ENCODE measurements at regions not wholly inside any gene's neighbourhood (a gene's known extent, or its start where the extent isn't known, plus 50 kb on each side); places are given as distances from the start of the nearest gene placed in this dataset.

GRCh38 chr13:62185631-62186255 is 770.1 kb upstream of the PCDH20 start:
- H3K4me3 ChIP-seq: no peak overlapping the region
- H3K27me3 ChIP-seq: no peaks in the 10 kb centered on the region
- no peak for DNase-seq
- H3K9me3 ChIP-seq: no peaks in the 10 kb centered on the region
- H3K36me3 ChIP-seq: no peaks in the 10 kb centered on the region
- 14 to 30% methylated on average over 1 of the region's 1 CpG for WGBS, 2 donors
- intact Hi-C loops (cut with DNase I): no loop called here
- H3K4me1 ChIP-seq: no peaks in the 10 kb centered on the region
- no peak for TF ChIP-seq POLR2A (IDR thresholded peaks at IDR 0.05)
- TF ChIP-seq, protein P1, sequence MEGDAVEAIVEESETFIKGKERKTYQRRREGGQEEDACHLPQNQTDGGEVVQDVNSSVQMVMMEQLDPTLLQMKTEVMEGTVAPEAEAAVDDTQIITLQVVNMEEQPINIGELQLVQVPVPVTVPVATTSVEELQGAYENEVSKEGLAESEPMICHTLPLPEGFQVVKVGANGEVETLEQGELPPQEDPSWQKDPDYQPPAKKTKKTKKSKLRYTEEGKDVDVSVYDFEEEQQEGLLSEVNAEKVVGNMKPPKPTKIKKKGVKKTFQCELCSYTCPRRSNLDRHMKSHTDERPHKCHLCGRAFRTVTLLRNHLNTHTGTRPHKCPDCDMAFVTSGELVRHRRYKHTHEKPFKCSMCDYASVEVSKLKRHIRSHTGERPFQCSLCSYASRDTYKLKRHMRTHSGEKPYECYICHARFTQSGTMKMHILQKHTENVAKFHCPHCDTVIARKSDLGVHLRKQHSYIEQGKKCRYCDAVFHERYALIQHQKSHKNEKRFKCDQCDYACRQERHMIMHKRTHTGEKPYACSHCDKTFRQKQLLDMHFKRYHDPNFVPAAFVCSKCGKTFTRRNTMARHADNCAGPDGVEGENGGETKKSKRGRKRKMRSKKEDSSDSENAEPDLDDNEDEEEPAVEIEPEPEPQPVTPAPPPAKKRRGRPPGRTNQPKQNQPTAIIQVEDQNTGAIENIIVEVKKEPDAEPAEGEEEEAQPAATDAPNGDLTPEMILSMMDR (IDR thresholded peaks at IDR 0.05): no peak
- no peak overlapping the region for H3K27ac ChIP-seq

DNA sequence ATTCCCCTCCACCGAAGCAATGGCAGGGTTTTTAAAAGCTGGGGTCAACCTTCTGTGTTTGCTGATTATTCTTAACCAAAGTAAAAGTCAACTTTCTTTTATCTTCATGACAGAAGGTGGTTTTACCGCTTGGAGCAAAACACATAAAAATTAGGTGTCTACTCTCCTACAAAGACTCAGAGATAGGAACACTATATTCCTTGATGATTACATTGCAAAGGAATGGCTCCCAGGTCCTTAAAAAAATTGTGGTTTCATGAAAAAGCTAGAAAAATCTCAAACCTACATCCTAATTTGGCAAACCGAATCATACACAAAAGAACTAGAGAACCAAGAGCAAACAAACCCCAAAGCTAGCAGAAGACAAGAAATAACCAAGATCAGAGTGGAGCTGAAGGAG is 760.4 kb upstream of the PCDH20 start:
- TF ChIP-seq POLR2A (IDR thresholded peaks at IDR 0.05): no peak
- TF ChIP-seq, protein P1 (IDR thresholded peaks at IDR 0.05): no peak

GRCh38 chr13:62173958-62174357 is 758.3 kb upstream of the PCDH20 start:
- Histone ChIP-seq H3K9me3 (peaks cover 0 to under 1% (median 0%) of the 10 kb centered on the region in 3 donors), H3K27me3 (no peaks in the 10 kb centered on the region), H3K36me3 (no peaks in the 10 kb centered on the region), H3K4me3 (no peak overlapping the region), H3K4me1 (no peaks in the 10 kb centered on the region), H3K27ac (no peak overlapping the region)
- DNase-seq: no peak
- TF ChIP-seq, protein P1 (IDR thresholded peaks at IDR 0.05): no peak
- TF ChIP-seq POLR2A (IDR thresholded peaks at IDR 0.05): no peak
- intact Hi-C loops (cut with DNase I): no loop called here

More for the DNA sequence above, 760.4 kb upstream of the PCDH20 start:
- Histone ChIP-seq H3K4me3 (no peak overlapping the region), H3K9me3 (no peaks in the 10 kb centered on the region), H3K36me3 (no peaks in the 10 kb centered on the region), H3K27me3 (no peaks in the 10 kb centered on the region), H3K4me1 (no peaks in the 10 kb centered on the region), H3K27ac (no peak overlapping the region)
- WGBS, 2 donors: 40 to 50% methylated on average over 3 of the region's 3 CpGs
- intact Hi-C loops (cut with DNase I): no loop called here
- no peak for DNase-seq

- peaks cover 0 to 15% (median 10%) of the 10 kb centered on the region in 3 donors for H3K9me3 ChIP-seq
- TF ChIP-seq, protein P1 (IDR thresholded peaks at IDR 0.05): no peak
- TF ChIP-seq POLR2A (IDR thresholded peaks at IDR 0.05): no peak
- H3K4me1 ChIP-seq: no peaks in the 10 kb centered on the region
- no peak overlapping the region for H3K27ac ChIP-seq
- intact Hi-C loops (cut with DNase I): no loop called here
- H3K27me3 ChIP-seq: no peaks in the 10 kb centered on the region
- no peaks in the 10 kb centered on the region for H3K36me3 ChIP-seq
- no peak for DNase-seq
- WGBS, 2 donors: 85% methylated on average over 2 of the region's 2 CpGs
- no peak overlapping the region for H3K4me3 ChIP-seq
Measured at GRCh38 chr13:62171697-62172096, 756.0 kb upstream of the PCDH20 start.

DNA sequence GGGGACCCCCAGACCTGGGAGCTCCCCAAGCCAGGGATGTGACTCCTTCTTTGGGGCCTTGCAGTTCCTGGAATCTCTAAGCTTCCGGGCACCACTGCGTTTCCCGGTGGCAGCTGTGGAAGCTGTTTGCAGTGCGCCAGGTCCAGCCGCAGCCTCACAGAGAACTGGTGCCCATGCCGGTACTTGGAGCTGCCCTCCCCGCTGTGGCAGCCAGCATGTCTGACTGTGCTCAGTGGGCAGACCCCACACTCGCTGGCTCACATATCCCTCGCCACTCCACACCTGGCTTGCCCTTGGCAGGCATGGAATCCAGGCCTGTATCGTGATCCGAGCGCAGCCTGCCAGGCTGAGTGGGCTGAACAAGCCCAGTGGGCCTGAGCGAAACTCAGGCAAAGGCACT is 753.2 kb upstream of the PCDH20 start:
- no peak for DNase-seq
- 77 to 90% methylated on average over 4 to 9 of the region's 13 CpGs for WGBS, 2 donors
- Histone ChIP-seq H3K4me3 (no peak overlapping the region), H3K9me3 (peaks cover 0 to 15% (median 10%) of the 10 kb centered on the region in 3 donors), H3K36me3 (no peaks in the 10 kb centered on the region), H3K4me1 (no peaks in the 10 kb centered on the region), H3K27me3 (no peaks in the 10 kb centered on the region), H3K27ac (no peak overlapping the region)
- intact Hi-C loops (cut with DNase I): no loop called here
- TF ChIP-seq POLR2A (IDR thresholded peaks at IDR 0.05): no peak
- TF ChIP-seq, protein P1 (IDR thresholded peaks at IDR 0.05): no peak
